ENCODE measurements at regions not wholly inside any gene's neighbourhood (a gene's known extent, or its start where the extent isn't known, plus 50 kb on each side); places are given as distances from the start of the nearest gene placed in this dataset.

DNA sequence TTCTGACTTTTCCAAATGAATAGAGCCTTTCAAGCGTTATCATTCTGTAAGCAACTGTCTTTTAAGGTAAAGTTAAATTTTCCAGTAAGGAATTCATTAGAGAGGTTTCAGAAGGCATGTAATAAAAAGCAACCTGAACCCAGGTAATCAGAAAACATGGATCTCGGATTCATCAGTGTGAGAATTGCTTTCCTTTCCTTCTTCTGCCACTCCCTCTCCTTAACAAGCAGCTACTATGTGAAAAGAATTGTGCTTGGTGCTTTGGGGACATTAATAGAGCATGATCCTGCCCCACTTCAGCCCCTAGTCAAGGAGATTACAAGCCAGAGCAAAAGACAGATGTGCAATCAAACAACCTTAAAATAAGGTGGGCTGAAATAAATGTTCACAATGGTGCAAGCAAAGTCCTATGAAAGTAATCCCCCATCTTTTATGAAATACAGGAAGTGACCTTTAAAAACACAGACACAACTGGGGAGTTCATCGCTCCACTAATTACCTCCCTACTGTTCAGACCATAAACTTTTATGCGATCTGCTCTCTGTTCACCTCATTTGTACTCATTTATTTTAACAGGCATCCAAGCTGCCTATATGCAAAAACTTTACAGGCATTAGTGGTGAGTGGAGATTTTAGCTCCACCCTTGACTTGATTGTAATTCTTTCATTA lies 122.9 kb upstream of the RASGEF1B start:
- TF ChIP-seq POLR2AphosphoS5 (IDR thresholded peaks at IDR 0.05; ENCODE audit: low read depth, low read length) (no peak), TAF1 (IDR thresholded peaks at IDR 0.05; ENCODE audit: borderline replicate concordance, insufficient read depth, low read length) (no peak)
